ENCODE measurements at regions not wholly inside any gene's neighbourhood (a gene's known extent, or its start where the extent isn't known, plus 50 kb on each side); places are given as distances from the start of the nearest gene placed in this dataset.

- POLR2A ChIA-PET (ENCODE audit: low non-redundant PET): no interaction called here
- CTCF ChIA-PET: no interaction called here
- no peak overlapping the region for H3K27ac ChIP-seq (ENCODE audit: low read depth, low read length, poor library complexity, severe bottlenecking)
- no peaks in the 10 kb centered on the region for H3K36me3 ChIP-seq (ENCODE audit: insufficient read depth, low read length, poor library complexity, severe bottlenecking)
- no TSS peak for BruUV-seq (replicated peaks)
- no peaks in the 10 kb centered on the region for H3K9me3 ChIP-seq (ENCODE audit: low read depth, low read length, poor library complexity, severe bottlenecking)
- intact Hi-C loops (cut with micrococcal nuclease; ENCODE audit: unreplicated experiment): no loop called here
- no peaks in the 10 kb centered on the region for H3K27me3 ChIP-seq (replicated peaks; ENCODE audit: insufficient read depth, low read depth, low read length, poor library complexity)
- DNase-seq (ENCODE audit: low spot score): no peak
- no peaks in the 10 kb centered on the region for H3K4me1 ChIP-seq (ENCODE audit: insufficient read depth, low read length, poor library complexity, severe bottlenecking)
- no peak overlapping the region for H3K4me3 ChIP-seq (ENCODE audit: low read depth, low read length, poor library complexity, severe bottlenecking)
- TF ChIP-seq EZH2 (IDR thresholded peaks at IDR 0.05; ENCODE audit: borderline replicate concordance, low read depth, low read length, poor library complexity, severe bottlenecking): no peak
- TF ChIP-seq CTCF (conservative IDR thresholded peaks at IDR 0.05; ENCODE audit: low read depth, low read length): no peak
Observed at GRCh38 chr10:33993917-33994316, 659.5 kb upstream of the NRP1 start.

- Histone ChIP-seq H3K4me3 (ENCODE audit: low read depth, low read length, poor library complexity, severe bottlenecking) (no peak overlapping the region), H3K4me1 (ENCODE audit: insufficient read depth, low read length, poor library complexity, severe bottlenecking) (no peaks in the 10 kb centered on the region), H3K9me3 (ENCODE audit: low read depth, low read length, poor library complexity, severe bottlenecking) (no peaks in the 10 kb centered on the region), H3K36me3 (ENCODE audit: insufficient read depth, low read length, poor library complexity, severe bottlenecking) (no peaks in the 10 kb centered on the region), H3K27ac (ENCODE audit: low read depth, low read length, poor library complexity, severe bottlenecking) (no peak overlapping the region), H3K27me3 (replicated peaks; ENCODE audit: insufficient read depth, low read depth, low read length, poor library complexity) (no peaks in the 10 kb centered on the region)
- CTCF ChIA-PET: no interaction called here
- POLR2A ChIA-PET (ENCODE audit: low non-redundant PET): no interaction called here
- BruUV-seq (replicated peaks): no TSS peak
- no peak for DNase-seq (ENCODE audit: low spot score)
- TF ChIP-seq EZH2 (IDR thresholded peaks at IDR 0.05; ENCODE audit: borderline replicate concordance, low read depth, low read length, poor library complexity, severe bottlenecking) (no peak), CTCF (conservative IDR thresholded peaks at IDR 0.05; ENCODE audit: low read depth, low read length) (no peak)
- intact Hi-C loops (cut with micrococcal nuclease; ENCODE audit: unreplicated experiment): no loop called here
Observed at GRCh38 chr10:33991924-33992323, 657.5 kb upstream of the NRP1 start.

GRCh38 chr10:33986515-33986914 lies 652.0 kb upstream of the NRP1 start:
- H3K4me1 ChIP-seq (ENCODE audit: insufficient read depth, low read length, poor library complexity, severe bottlenecking): no peaks in the 10 kb centered on the region
- H3K27ac ChIP-seq (ENCODE audit: low read depth, low read length, poor library complexity, severe bottlenecking): no peak overlapping the region
- intact Hi-C loops (cut with micrococcal nuclease; ENCODE audit: unreplicated experiment): no loop called here
- no TSS peak for BruUV-seq (replicated peaks)
- ChIA-PET CTCF (no interaction called here), POLR2A (ENCODE audit: low non-redundant PET) (interaction anchor here (0.7 kb wide), 1 partner anchor 291 kb away, joined by 5 read pairs; no protein-coding TSS in a partner anchor)
- H3K4me3 ChIP-seq (ENCODE audit: low read depth, low read length, poor library complexity, severe bottlenecking): no peak overlapping the region
- no peaks in the 10 kb centered on the region for H3K36me3 ChIP-seq (ENCODE audit: insufficient read depth, low read length, poor library complexity, severe bottlenecking)
- H3K9me3 ChIP-seq (ENCODE audit: low read depth, low read length, poor library complexity, severe bottlenecking): no peaks in the 10 kb centered on the region
- no peak for TF ChIP-seq CTCF (conservative IDR thresholded peaks at IDR 0.05; ENCODE audit: low read depth, low read length)
- no peak for TF ChIP-seq EZH2 (IDR thresholded peaks at IDR 0.05; ENCODE audit: borderline replicate concordance, low read depth, low read length, poor library complexity, severe bottlenecking)
- DNase-seq (ENCODE audit: low spot score): no peak
- H3K27me3 ChIP-seq (replicated peaks; ENCODE audit: insufficient read depth, low read depth, low read length, poor library complexity): no peaks in the 10 kb centered on the region
